ENCODE measurements at regions not wholly inside any gene's neighbourhood (a gene's known extent, or its start where the extent isn't known, plus 50 kb on each side); places are given as distances from the start of the nearest gene placed in this dataset.

- Histone ChIP-seq H3K27ac (ENCODE audit: low read depth in 1 of 2, low read length in 2 of 2) (no peak overlapping the region), H3K4me3 (ENCODE audit: low read length) (no peak overlapping the region), H3K27me3 (ENCODE audit: control insufficient read depth in 1 of 2, insufficient read depth in 2 of 2, low read length in 2 of 2) (no peaks in the 10 kb centered on the region), H3K36me3 (ENCODE audit: insufficient read depth, low read length) (no peaks in the 10 kb centered on the region), H3K9me3 (ENCODE audit: control insufficient read depth in 1 of 2, insufficient read depth in 1 of 2, low read length in 2 of 2) (peaks cover 0 to 5% of the 10 kb centered on the region in 2 experiments), H3K4me1 (ENCODE audit: insufficient read depth, low read length) (no peaks in the 10 kb centered on the region)
- ATAC-seq (ENCODE audit: poor library complexity) = no peak
- H3K4me3 Mint-ChIP-seq = no peak overlapping the region
- POLR2A ChIA-PET = no interaction called here
- intact Hi-C loops (cut with DNase I, micrococcal nuclease) = no loop called here
- no peak for TF ChIP-seq CTCF (IDR thresholded peaks at IDR 0.05)
- H3K9me3 Mint-ChIP-seq = no peaks in the 10 kb centered on the region
- no peaks in the 10 kb centered on the region for H3K36me3 Mint-ChIP-seq (ENCODE audit: low read depth)
- CTCF ChIA-PET = no interaction called here
- H3K27me3 Mint-ChIP-seq = no peaks in the 10 kb centered on the region
- no peak for DNase-seq
- H3K4me1 Mint-ChIP-seq (ENCODE audit: low read depth) = no peaks in the 10 kb centered on the region
- no peak overlapping the region for H3K27ac Mint-ChIP-seq
These were observed 133.3 kb upstream of the DGKB start for GRCh38 chr7:15035814-15036213.

GRCh38 chr7:15033039-15033438 is 130.5 kb upstream of the DGKB start:
- H3K27me3 ChIP-seq (ENCODE audit: control insufficient read depth in 1 of 2, insufficient read depth in 2 of 2, low read length in 2 of 2) = no peaks in the 10 kb centered on the region
- no peaks in the 10 kb centered on the region for H3K27me3 Mint-ChIP-seq
- no peaks in the 10 kb centered on the region for H3K9me3 ChIP-seq (ENCODE audit: control insufficient read depth in 1 of 2, insufficient read depth in 1 of 2, low read length in 2 of 2)
- CTCF ChIA-PET = no interaction called here
- no peaks in the 10 kb centered on the region for H3K4me1 ChIP-seq (ENCODE audit: insufficient read depth, low read length)
- DNase-seq (no peak), ATAC-seq (ENCODE audit: poor library complexity) (no peak)
- no peak for TF ChIP-seq CTCF (IDR thresholded peaks at IDR 0.05)
- POLR2A ChIA-PET = no interaction called here
- H3K4me3 Mint-ChIP-seq = no peak overlapping the region
- no peaks in the 10 kb centered on the region for H3K9me3 Mint-ChIP-seq
- no peak overlapping the region for H3K27ac Mint-ChIP-seq
- intact Hi-C loops (cut with DNase I, micrococcal nuclease) = no loop called here
- no peaks in the 10 kb centered on the region for H3K36me3 ChIP-seq (ENCODE audit: insufficient read depth, low read length)
- no peaks in the 10 kb centered on the region for H3K36me3 Mint-ChIP-seq (ENCODE audit: low read depth)
- H3K27ac ChIP-seq (ENCODE audit: low read depth in 1 of 2, low read length in 2 of 2) = no peak overlapping the region
- H3K4me3 ChIP-seq (ENCODE audit: low read length) = no peak overlapping the region
- H3K4me1 Mint-ChIP-seq (ENCODE audit: low read depth) = no peaks in the 10 kb centered on the region

DNA sequence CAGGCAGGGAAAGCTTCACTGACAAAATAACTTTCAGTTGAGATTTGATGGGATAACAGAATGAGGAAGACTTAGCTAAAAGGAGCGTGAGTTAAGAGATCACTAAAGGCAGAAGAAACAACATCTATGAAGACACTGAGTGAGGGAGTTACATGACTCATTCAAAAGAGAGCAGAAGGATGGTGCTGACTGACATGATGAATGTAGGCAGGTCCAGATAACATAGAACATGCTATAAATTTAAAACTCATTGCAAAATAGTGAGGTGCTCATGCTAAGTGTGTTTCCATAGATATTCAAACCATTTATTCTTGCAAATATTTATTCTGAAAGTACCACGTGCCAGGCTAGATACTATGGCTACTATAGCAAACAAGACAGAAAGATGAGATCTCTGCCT is 116.4 kb upstream of the DGKB start:
- DNase-seq (no peak), ATAC-seq (ENCODE audit: poor library complexity) (no peak)
- no peak for TF ChIP-seq CTCF (IDR thresholded peaks at IDR 0.05)
- no peaks in the 10 kb centered on the region for H3K4me1 ChIP-seq (ENCODE audit: insufficient read depth, low read length)
- H3K27me3 ChIP-seq (ENCODE audit: control insufficient read depth in 1 of 2, insufficient read depth in 2 of 2, low read length in 2 of 2) = no peaks in the 10 kb centered on the region
- Mint-ChIP-seq H3K27ac (no peak overlapping the region), H3K36me3 (ENCODE audit: low read depth) (no peaks in the 10 kb centered on the region), H3K4me1 (ENCODE audit: low read depth) (no peaks in the 10 kb centered on the region), H3K9me3 (no peaks in the 10 kb centered on the region), H3K4me3 (no peak overlapping the region), H3K27me3 (no peaks in the 10 kb centered on the region)
- ChIA-PET CTCF (no interaction called here), POLR2A (no interaction called here)
- no peaks in the 10 kb centered on the region for H3K36me3 ChIP-seq (ENCODE audit: insufficient read depth, low read length)
- no peak overlapping the region for H3K27ac ChIP-seq (ENCODE audit: low read depth in 1 of 2, low read length in 2 of 2)
- H3K4me3 ChIP-seq (ENCODE audit: low read length) = no peak overlapping the region
- no peaks in the 10 kb centered on the region for H3K9me3 ChIP-seq (ENCODE audit: control insufficient read depth in 1 of 2, insufficient read depth in 1 of 2, low read length in 2 of 2)
- intact Hi-C loops (cut with DNase I, micrococcal nuclease) = no loop called here

All from CD4-positive, alpha-beta T cell (primary cell).